RWPE2 (cell line): ENCODE measurements at regions not wholly inside any gene's neighbourhood (a gene's known extent, or its start where the extent isn't known, plus 50 kb on each side); places are given as distances from the start of the nearest gene placed in this dataset.

Source experiments
- ATAC-seq: fragments of 200-7000 bp; cut with Tn5 transposase; 3 replicates; pipeline ENCODE4 v1.9.1; 2021; ENCODE audit warnings: low read depth
- DNase-seq: peaks from one replicate; pipeline ENCODE4 v3.0.0-alpha.2; 2020; ENCODE audit warnings: low spot score
- H3K27ac ChIP-seq: fragments of 450-650 bp; 2 replicates; pipeline ENCODE4 v1.5.1; 2017; ENCODE audit warnings: mild to moderate bottlenecking; ENCODE audit not compliant: poor library complexity, severe bottlenecking
- H3K27me3 ChIP-seq: fragments of 250-450 bp; sonication (Bioruptor Pico); 2 replicates; pipeline ENCODE4 v1.5.1; 2021; ENCODE audit warnings: mild to moderate bottlenecking, moderate library complexity; ENCODE audit not compliant: insufficient read depth, poor library complexity, severe bottlenecking
- H3K36me3 ChIP-seq: fragments of 250-450 bp; sonication (Bioruptor Pico); 2 replicates; pipeline ENCODE4 v1.5.1; 2020; ENCODE audit warnings: low read depth, mild to moderate bottlenecking, moderate library complexity
- H3K4me1 ChIP-seq: fragments of 250-450 bp; sonication (Bioruptor Pico); 2 replicates; pipeline ENCODE4 v1.5.1; 2021; ENCODE audit warnings: mild to moderate bottlenecking, moderate library complexity; ENCODE audit not compliant: insufficient read depth, poor library complexity, severe bottlenecking
- H3K4me3 ChIP-seq: fragments of 250-450 bp; sonication (Bioruptor Pico); 2 replicates; pipeline ENCODE4 v1.5.1; 2021; ENCODE audit warnings: mild to moderate bottlenecking, moderate library complexity; ENCODE audit not compliant: severe bottlenecking
- H3K9me3 ChIP-seq: fragments of 250-450 bp; sonication (Bioruptor Pico); 2 replicates; pipeline ENCODE4 v1.5.1; 2021; ENCODE audit warnings: mild to moderate bottlenecking, moderate library complexity; ENCODE audit not compliant: severe bottlenecking
- TF ChIP-seq, protein P1 (sequence below): fragments of 450-650 bp; IDR thresholded peaks from one replicate; pipeline ENCODE4 v1.5.1; 2017; ENCODE audit warnings: mild to moderate bottlenecking, moderate library complexity; ENCODE audit not compliant: poor library complexity, severe bottlenecking

DNA sequence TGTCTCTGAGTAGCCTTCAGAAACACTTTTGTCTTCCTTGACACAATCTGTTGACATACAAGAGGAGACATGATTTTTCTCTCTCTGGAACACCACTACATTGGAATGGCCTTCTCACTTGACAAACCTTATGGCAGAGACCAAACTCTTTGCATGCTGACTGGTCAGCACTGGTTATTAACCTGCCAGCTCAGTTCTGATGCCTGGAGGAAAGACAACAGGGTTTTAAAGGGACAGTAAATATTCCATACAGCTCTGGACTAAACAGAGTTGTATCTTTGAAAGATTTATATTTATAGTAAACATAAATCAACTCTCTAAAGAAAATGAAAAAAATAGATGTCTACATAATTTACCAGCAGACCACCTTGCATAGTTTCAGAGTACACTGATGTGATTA is 1139.1 kb upstream of the CDH8 start:
- no peaks in the 10 kb centered on the region for H3K4me1 ChIP-seq
- DNase-seq (no peak), ATAC-seq (no peak)
- TF ChIP-seq, protein P1, sequence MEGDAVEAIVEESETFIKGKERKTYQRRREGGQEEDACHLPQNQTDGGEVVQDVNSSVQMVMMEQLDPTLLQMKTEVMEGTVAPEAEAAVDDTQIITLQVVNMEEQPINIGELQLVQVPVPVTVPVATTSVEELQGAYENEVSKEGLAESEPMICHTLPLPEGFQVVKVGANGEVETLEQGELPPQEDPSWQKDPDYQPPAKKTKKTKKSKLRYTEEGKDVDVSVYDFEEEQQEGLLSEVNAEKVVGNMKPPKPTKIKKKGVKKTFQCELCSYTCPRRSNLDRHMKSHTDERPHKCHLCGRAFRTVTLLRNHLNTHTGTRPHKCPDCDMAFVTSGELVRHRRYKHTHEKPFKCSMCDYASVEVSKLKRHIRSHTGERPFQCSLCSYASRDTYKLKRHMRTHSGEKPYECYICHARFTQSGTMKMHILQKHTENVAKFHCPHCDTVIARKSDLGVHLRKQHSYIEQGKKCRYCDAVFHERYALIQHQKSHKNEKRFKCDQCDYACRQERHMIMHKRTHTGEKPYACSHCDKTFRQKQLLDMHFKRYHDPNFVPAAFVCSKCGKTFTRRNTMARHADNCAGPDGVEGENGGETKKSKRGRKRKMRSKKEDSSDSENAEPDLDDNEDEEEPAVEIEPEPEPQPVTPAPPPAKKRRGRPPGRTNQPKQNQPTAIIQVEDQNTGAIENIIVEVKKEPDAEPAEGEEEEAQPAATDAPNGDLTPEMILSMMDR = no peak
- no peaks in the 10 kb centered on the region for H3K27me3 ChIP-seq
- no peaks in the 10 kb centered on the region for H3K36me3 ChIP-seq
- H3K27ac ChIP-seq = no peak overlapping the region
- no peak overlapping the region for H3K4me3 ChIP-seq
- H3K9me3 ChIP-seq = no peaks in the 10 kb centered on the region

DNA sequence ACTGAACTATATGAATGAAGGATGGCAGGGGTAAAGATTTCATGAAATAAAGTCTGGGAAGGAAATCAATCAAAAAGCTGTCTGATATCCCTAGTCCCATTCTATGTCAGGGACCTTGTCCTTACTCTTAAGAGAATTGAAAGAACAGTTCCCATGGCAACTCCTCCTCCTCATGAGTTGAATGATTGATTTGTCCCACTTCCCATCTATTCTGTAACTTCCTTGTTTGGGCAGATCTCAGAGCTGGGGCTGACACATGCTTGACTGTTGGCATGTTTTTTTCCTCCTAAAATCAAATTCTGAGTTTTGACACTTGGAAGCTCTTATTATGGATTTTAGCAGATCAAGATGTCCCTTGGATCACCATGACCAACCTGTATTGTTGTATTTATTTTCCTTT is 1138.6 kb upstream of the CDH8 start:
- no peaks in the 10 kb centered on the region for H3K27me3 ChIP-seq
- no peaks in the 10 kb centered on the region for H3K9me3 ChIP-seq
- TF ChIP-seq, protein P1 = no peak
- DNase-seq (no peak), ATAC-seq (no peak)
- H3K4me3 ChIP-seq = no peak overlapping the region
- H3K27ac ChIP-seq = no peak overlapping the region
- H3K4me1 ChIP-seq = no peaks in the 10 kb centered on the region
- H3K36me3 ChIP-seq = no peaks in the 10 kb centered on the region

DNA sequence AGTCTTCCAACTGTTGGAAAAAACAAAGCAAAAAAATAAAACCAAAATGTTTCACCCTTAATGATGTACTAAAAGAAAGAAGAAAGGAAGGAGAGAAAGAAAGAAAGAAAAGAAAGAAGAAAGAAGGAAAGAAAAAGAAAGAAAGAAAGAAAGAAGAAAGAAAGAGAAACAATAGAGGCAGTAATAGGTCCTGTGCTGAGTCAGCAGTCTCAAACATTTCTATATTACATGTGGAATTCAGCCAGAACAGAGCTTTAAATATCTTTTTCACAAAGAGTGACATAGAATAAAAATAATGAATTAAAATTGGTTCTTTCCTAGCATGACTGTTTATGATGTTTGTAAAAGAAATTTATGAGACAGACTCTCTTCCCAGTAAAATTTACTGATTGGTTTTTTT is 1135.3 kb upstream of the CDH8 start:
- H3K4me1 ChIP-seq = no peaks in the 10 kb centered on the region
- no peaks in the 10 kb centered on the region for H3K36me3 ChIP-seq
- no peak overlapping the region for H3K27ac ChIP-seq
- TF ChIP-seq, protein P1 = no peak
- H3K9me3 ChIP-seq = no peaks in the 10 kb centered on the region
- H3K27me3 ChIP-seq = no peaks in the 10 kb centered on the region
- no peak for DNase-seq
- no peak for ATAC-seq
- no peak overlapping the region for H3K4me3 ChIP-seq

DNA sequence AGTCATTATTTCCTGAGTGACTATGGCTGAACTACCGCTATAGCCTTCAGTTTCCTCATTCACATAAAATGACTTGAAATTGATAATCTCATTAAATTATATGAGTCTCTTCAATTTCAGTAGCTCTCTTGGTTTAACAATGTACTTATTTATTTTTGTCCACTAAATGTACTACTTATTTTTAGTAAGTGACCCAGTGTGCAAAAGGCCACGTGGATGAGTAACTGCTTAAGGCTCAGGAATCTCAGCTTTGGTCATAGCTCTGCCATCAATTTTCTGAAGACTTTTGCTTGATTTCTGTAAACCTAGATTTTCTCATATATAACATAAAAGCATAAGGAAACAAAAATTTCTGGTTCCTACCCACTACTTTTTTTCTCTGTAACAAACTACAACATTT is 1132.9 kb upstream of the CDH8 start:
- DNase-seq (no peak), ATAC-seq (no peak)
- Histone ChIP-seq H3K9me3 (no peaks in the 10 kb centered on the region), H3K4me3 (no peak overlapping the region), H3K36me3 (no peaks in the 10 kb centered on the region), H3K4me1 (no peaks in the 10 kb centered on the region), H3K27me3 (no peaks in the 10 kb centered on the region), H3K27ac (no peak overlapping the region)
- TF ChIP-seq, protein P1 = no peak

DNA sequence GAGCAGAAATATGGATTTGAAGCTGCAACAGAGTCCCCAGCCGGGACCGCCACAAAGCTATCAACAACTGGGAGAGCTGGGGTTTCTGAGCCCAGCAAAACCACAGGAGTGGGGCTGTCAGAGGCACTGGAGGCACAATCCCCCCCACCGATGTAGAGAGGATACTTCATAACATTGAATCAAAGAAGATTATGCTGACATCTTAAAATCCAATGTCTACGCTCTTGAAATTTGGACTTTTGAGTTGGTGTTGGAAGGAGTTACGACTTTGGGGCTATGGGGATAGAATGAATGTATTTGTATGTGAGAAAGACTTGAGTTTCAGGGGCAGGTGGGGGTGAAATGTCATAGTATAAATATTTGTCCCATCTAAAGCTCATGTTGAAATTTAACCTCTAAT is 1121.6 kb upstream of the CDH8 start:
- DNase-seq (no peak), ATAC-seq (no peak)
- no peaks in the 10 kb centered on the region for H3K9me3 ChIP-seq
- no peaks in the 10 kb centered on the region for H3K4me1 ChIP-seq
- H3K27me3 ChIP-seq = no peaks in the 10 kb centered on the region
- H3K36me3 ChIP-seq = no peaks in the 10 kb centered on the region
- TF ChIP-seq, protein P1 = no peak
- H3K4me3 ChIP-seq = no peak overlapping the region
- no peak overlapping the region for H3K27ac ChIP-seq
